Body of pancreas (tissue), 4 donors: ENCODE measurements at regions not wholly inside any gene's neighbourhood (a gene's known extent, or its start where the extent isn't known, plus 50 kb on each side); places are given as distances from the start of the nearest gene placed in this dataset.

Experiments used
- CTCF ChIP-seq, 7 experiments: fragments of 450-650 bp in 4 of 7; fragments of 200-600 bp in 3 of 7; sonication (generic) in 3 of 7; IDR thresholded peaks; one replicate each; pipeline ENCODE4 v1.5.1; 2016 to 2019; ENCODE audit warnings: antibody characterized with exemption in 7 of 7
- POLR2A ChIP-seq, 3 donors: fragments of 450-650 bp; IDR thresholded peaks; one replicate each; pipeline ENCODE4 v1.6.1; 2016; ENCODE audit warnings: antibody characterized with exemption in 3 of 3, mild to moderate bottlenecking in 2 of 3

- no peak for TF ChIP-seq CTCF (IDR thresholded peaks at IDR 0.05)
- no peak for TF ChIP-seq POLR2A (IDR thresholded peaks at IDR 0.05)
These were observed 80.9 kb upstream of the UQCRFS1 start for GRCh38 chr19:29293736-29294342.
